Common myeloid progenitor, CD34-positive (primary cell): ENCODE measurements at regions not wholly inside any gene's neighbourhood (a gene's known extent, or its start where the extent isn't known, plus 50 kb on each side); places are given as distances from the start of the nearest gene placed in this dataset.

Experiments used
- CTCF ChIA-PET: fragments of 350-600 bp; sonication (Branson Sonifier 250); formaldehyde crosslinking; loops from one replicate; lab custom pipeline; 2021; ENCODE audit warnings: antibody characterized with exemption; lab: Charles Lee
- POLR2A ChIA-PET: fragments of 350-600 bp; sonication (Branson Sonifier 250); formaldehyde crosslinking; loops from one replicate; lab custom pipeline; 2021; ENCODE audit warnings: antibody characterized with exemption; lab: Charles Lee
- DNase-seq, 3 donors: peaks; one replicate each; pipeline versions ENCODE4 v3.0.0 to v3.0.0-alpha.2; 2013
- H3K27ac ChIP-seq, 2 experiments: 1 replicate in 1 of 2; 2 replicates in 1 of 2; pipeline ENCODE4 v1.7.0; 2013; ENCODE audit warnings: inconsistent platforms in 2 of 2, low read length in 2 of 2, mild to moderate bottlenecking in 2 of 2, low read depth in 1 of 2, moderate library complexity in 1 of 2; ENCODE audit not compliant: severe bottlenecking in 2 of 2, insufficient read depth in 1 of 2, poor library complexity in 1 of 2
- H3K27me3 ChIP-seq, 5 experiments: replicated peaks in 2 of 5; 1 replicate in 3 of 5; 2 replicates in 2 of 5; pipeline versions ENCODE4 v1.6.1 to v1.7.0; 2013; ENCODE audit warnings: low read length in 4 of 5, mild to moderate bottlenecking in 2 of 5, moderate library complexity in 2 of 5, inconsistent platforms in 1 of 5; ENCODE audit not compliant: insufficient read depth in 5 of 5, control insufficient read depth in 4 of 5
- H3K36me3 ChIP-seq, 4 experiments: 1 replicate in 2 of 4; 2 replicates in 2 of 4; pipeline versions ENCODE4 v1.6.1 to v1.7.0; 2013; ENCODE audit warnings: low read length in 3 of 4, control low read depth in 1 of 4, mild to moderate bottlenecking in 1 of 4; ENCODE audit not compliant: control insufficient read depth in 4 of 4, insufficient read depth in 4 of 4
- H3K4me1 ChIP-seq, 4 experiments: 1 replicate in 3 of 4; 2 replicates in 1 of 4; pipeline versions ENCODE4 v1.6.1 to v1.7.1; 2013; ENCODE audit warnings: low read length in 3 of 4, mild to moderate bottlenecking in 3 of 4, control low read depth in 1 of 4, inconsistent platforms in 1 of 4, moderate library complexity in 1 of 4; ENCODE audit not compliant: control insufficient read depth in 4 of 4, insufficient read depth in 4 of 4; ENCODE audit errors: control extremely low read depth in 1 of 4
- H3K4me3 ChIP-seq, 7 experiments: 1 replicate in 4 of 7; 2 replicates in 3 of 7; pipeline versions ENCODE4 v1.5.1 to v1.7.0; 2013; ENCODE audit warnings: mild to moderate bottlenecking in 7 of 7, low read length in 6 of 7, moderate library complexity in 6 of 7, inconsistent platforms in 2 of 7, low read depth in 2 of 7, control low read depth in 1 of 7; ENCODE audit not compliant: insufficient read depth in 4 of 7, control insufficient read depth in 1 of 7; ENCODE audit errors: extremely low read depth in 1 of 7
- H3K9me3 ChIP-seq, 5 experiments: 1 replicate in 4 of 5; 2 replicates in 1 of 5; pipeline versions ENCODE4 v1.6.1 to v1.7.1; 2013; ENCODE audit warnings: low read length in 4 of 5, mild to moderate bottlenecking in 2 of 5, inconsistent platforms in 1 of 5, low read depth in 1 of 5, moderate library complexity in 1 of 5; ENCODE audit not compliant: control insufficient read depth in 4 of 5, insufficient read depth in 2 of 5; ENCODE audit errors: control extremely low read depth in 1 of 5
- WGBS: methylation state at CpG from one replicate; pipeline ENCODE4 v1.1.5; 2013; ENCODE audit not compliant: insufficient coverage; 5-methylcytosine and 5-hydroxymethylcytosine counted together

DNA sequence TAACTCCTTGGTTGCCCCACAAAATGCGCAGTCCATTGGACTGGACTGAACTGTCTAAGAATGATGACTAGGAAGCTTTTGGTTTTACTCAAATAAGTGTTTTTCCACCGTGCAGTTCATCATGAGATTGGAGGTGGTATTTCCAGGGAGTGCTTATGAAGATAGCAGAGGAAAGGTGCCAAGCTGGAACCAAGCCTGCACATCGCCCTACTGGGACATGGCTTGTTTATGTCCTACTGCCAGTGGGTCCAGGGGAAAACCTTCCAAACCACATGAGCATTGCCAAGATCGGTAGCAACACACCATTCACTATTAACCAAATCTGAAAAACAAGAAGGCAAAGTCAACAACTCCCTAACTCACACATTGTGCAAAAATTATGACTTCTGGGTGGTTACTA lies 54.7 kb upstream of the DSCAM start:
- ChIA-PET CTCF (no interaction called here), POLR2A (no interaction called here)
- H3K4me1 ChIP-seq, result no peaks in the 10 kb centered on the region
- no peaks in the 10 kb centered on the region for H3K36me3 ChIP-seq
- no peak overlapping the region for H3K4me3 ChIP-seq
- WGBS, result 100% methylated on average over 1 of the region's 4 CpGs
- H3K27me3 ChIP-seq, result peaks cover 0 to 2% (median 0%) of the 10 kb centered on the region in 5 experiments
- H3K27ac ChIP-seq, result no peak overlapping the region
- DNase-seq, result no peak
- H3K9me3 ChIP-seq, result peaks cover 0 to 8% (median 0%) of the 10 kb centered on the region in 5 experiments

DNA sequence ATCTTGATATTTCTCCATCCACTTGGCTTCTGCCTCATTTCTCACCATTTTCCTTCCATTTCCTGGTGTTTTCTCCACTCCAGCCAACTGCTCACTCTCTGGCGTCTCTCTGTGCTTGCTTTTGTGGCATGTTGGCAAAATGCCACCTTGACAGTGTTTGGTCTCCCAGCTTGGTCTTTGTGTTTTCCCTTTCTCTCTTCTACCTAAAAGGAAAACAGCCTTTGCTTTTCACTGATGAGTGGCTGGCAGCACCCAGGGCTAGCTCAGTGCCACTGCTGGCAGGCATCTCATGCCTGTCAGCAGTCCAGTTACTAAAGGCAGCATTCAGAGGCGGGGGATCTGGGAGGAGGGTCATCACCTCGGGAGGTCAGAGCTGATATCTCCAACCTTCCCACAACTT lies 55.3 kb upstream of the DSCAM start:
- Histone ChIP-seq H3K9me3 (peaks cover 0 to 6% (median 0%) of the 10 kb centered on the region in 5 experiments), H3K27me3 (peaks cover 0 to 2% (median 0%) of the 10 kb centered on the region in 5 experiments), H3K36me3 (no peaks in the 10 kb centered on the region), H3K4me1 (no peaks in the 10 kb centered on the region), H3K27ac (no peak overlapping the region), H3K4me3 (no peak overlapping the region)
- WGBS, result 92% methylated on average over 2 of the region's 3 CpGs
- ChIA-PET POLR2A (no interaction called here), CTCF (no interaction called here)
- no peak for DNase-seq

DNA sequence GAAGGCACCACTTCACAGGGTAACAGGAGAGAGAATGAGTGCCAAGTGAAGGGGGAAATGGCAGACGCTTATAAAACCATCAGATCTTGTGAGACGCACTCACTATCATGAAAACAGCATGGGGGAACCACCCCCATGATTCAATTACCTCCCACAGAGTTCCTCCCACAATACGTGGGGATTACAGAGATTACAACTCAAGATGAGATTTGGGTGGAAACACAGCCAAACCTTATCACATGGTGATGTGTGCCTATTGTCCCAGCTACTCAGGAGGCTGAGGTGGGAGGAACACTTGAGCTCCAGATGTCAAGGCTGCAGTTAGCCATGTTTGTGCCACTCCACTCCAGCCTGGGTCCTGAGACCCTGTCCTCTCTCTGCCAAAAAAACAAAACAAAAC lies 56.0 kb upstream of the DSCAM start:
- Histone ChIP-seq H3K4me3 (no peak overlapping the region), H3K4me1 (no peaks in the 10 kb centered on the region), H3K36me3 (no peaks in the 10 kb centered on the region), H3K9me3 (peaks cover 0 to 4% (median 0%) of the 10 kb centered on the region in 5 experiments), H3K27ac (no peak overlapping the region), H3K27me3 (peaks cover 0 to 2% (median 0%) of the 10 kb centered on the region in 5 experiments)
- no peak for DNase-seq
- ChIA-PET CTCF (no interaction called here), POLR2A (no interaction called here)
- 100% methylated on average over 2 of the region's 3 CpGs for WGBS

DNA sequence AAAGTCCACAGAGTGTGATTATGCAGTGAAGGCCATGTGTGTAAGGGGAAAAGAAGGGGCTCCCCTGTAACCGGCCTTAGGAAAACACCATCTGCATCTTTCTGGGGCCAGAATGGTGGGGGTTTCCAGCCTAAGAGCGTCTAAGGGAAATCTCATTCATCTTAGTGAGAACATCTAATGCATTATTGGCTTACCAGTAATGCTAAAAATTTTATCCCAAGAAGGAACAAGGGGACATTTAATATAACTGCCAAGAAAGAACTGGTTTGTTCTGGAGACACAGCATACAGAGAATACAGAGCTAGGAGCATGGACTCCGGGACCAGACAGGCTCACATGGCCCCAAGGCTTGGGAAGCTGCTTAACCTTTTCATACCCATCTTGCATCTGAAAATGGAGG lies 58.3 kb upstream of the DSCAM start:
- CTCF ChIA-PET, result no interaction called here

DNA sequence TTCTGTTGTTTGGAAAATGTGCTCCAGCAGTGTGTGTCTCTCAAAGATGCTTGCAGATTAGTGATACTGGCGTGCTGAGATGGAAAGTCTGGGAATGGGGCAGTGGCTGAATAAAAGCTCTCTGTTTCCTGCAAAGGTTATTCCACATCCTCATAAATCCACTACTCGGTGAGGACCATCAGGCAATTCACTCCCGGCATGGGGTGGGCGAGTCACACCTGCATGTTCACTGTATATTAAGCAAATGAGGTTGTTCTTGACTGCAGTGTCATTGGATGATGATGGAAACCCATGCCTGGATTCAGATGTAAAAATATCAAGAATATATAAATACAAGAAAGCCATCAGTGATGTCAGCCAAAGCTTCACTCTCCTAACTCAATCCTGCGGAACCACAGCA lies 65.4 kb upstream of the DSCAM start:
- Histone ChIP-seq H3K36me3 (no peaks in the 10 kb centered on the region), H3K4me1 (no peaks in the 10 kb centered on the region), H3K9me3 (peaks cover 0 to 3% (median 0%) of the 10 kb centered on the region in 5 experiments), H3K27me3 (no peaks in the 10 kb centered on the region), H3K4me3 (no peak overlapping the region), H3K27ac (no peak overlapping the region)
- no peak for DNase-seq
- ChIA-PET POLR2A (no interaction called here), CTCF (no interaction called here)
- WGBS, result 100% methylated on average over 1 of the region's 5 CpGs

More for the DNA sequence above, 58.3 kb upstream of the DSCAM start:
- Histone ChIP-seq H3K9me3 (no peaks in the 10 kb centered on the region), H3K27me3 (peaks cover 0 to 2% (median 0%) of the 10 kb centered on the region in 5 experiments), H3K36me3 (no peaks in the 10 kb centered on the region), H3K4me1 (no peaks in the 10 kb centered on the region), H3K27ac (no peak overlapping the region), H3K4me3 (no peak overlapping the region)
- DNase-seq, result no peak
- 88% methylated on average over 1 of the region's 3 CpGs for WGBS
- POLR2A ChIA-PET, result no interaction called here

DNA sequence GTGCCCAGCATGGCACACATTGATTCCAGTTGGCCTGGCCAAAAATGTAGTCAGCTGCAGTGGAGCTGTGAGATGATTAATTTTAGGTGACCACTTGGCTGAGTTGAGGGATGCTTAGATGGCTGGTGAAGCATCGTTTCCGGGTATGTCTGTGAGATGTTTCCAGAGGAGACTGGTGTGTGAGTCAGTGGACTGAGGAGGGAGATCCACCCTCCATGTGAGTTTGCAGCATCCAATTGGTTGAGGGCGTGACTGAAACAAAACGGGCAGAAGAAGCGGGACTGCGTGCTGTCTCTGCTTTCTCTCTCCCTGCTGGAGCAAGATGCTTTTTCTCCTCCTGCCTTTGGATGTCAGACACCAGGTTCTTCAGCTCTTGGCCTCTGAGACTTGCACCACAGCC lies 68.2 kb upstream of the DSCAM start:
- Histone ChIP-seq H3K27ac (no peak overlapping the region), H3K4me1 (no peaks in the 10 kb centered on the region), H3K36me3 (no peaks in the 10 kb centered on the region), H3K4me3 (no peak overlapping the region), H3K9me3 (peaks cover 0 to 3% (median 1%) of the 10 kb centered on the region in 5 experiments), H3K27me3 (no peaks in the 10 kb centered on the region)
- no peak for DNase-seq
- ChIA-PET POLR2A (no interaction called here), CTCF (no interaction called here)
- WGBS, result 100% methylated on average over 3 of the region's 6 CpGs

DNA sequence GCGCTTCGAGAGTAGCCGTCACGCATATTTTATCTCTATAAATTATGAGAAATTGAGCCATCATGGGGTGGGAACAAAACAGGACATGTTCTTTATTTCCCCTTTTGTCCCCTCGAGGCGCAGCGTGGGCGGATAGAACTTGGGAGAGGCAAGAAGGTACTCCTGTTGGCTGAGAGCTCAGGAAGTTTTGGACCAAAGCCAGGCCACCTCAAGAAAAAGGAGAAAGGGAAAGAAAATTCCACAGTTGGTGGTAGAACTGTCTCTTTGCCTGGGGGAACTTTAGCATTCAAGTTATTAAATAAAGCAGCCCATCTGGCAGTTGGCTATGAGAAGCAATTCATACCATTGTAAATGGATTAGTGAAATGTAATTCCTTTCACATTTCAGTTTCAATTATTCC lies 76.4 kb upstream of the DSCAM start:
- H3K27ac ChIP-seq, result no peak overlapping the region
- H3K9me3 ChIP-seq, result peaks cover 0 to 6% (median 0%) of the 10 kb centered on the region in 5 experiments
- 88% methylated on average over 6 of the region's 8 CpGs for WGBS
- H3K36me3 ChIP-seq, result no peaks in the 10 kb centered on the region
- no peaks in the 10 kb centered on the region for H3K4me1 ChIP-seq
- ChIA-PET CTCF (no interaction called here), POLR2A (no interaction called here)
- no peak overlapping the region for H3K4me3 ChIP-seq
- no peak for DNase-seq
- peaks cover 0 to 3% (median 0%) of the 10 kb centered on the region in 5 experiments for H3K27me3 ChIP-seq
